HG03280 (cell line): ENCODE measurements at regions not wholly inside any gene's neighbourhood (a gene's known extent, or its start where the extent isn't known, plus 50 kb on each side); places are given as distances from the start of the nearest gene placed in this dataset.
"Not testable (repeated sequence)": the region's sequence is repeated elsewhere in the genome, so short reads cannot be mapped to it uniquely, and the experiment has no call there.

Experiments used
- ATAC-seq: cut with Tn5 transposase; IDR thresholded peaks from one replicate; pipeline ENCODE4 v1.9.1; 2021; ENCODE audit warnings: mild to moderate bottlenecking, moderate library complexity; ENCODE audit not compliant: unreplicated experiment

DNA sequence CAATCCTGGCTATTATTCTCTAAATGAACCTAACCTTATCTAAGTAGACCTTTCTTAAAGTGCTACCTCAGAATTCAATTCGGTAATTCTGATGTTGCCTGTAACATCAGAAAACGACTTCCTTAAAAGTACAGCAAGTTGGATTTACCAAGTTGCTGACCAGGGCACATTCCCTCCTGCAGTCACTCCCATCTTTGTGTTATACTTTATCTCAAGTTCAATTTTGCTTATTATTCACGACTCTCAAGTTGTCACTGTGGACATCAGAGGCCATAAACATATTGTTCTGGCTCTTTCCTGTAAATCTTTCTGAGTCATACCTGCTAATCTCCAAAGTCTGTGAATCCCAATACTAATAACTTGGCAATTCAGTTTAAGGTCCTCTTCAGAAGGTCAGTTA, 64.6 kb upstream of the ZSCAN2 start:
- not testable (repeated sequence) for ATAC-seq

DNA sequence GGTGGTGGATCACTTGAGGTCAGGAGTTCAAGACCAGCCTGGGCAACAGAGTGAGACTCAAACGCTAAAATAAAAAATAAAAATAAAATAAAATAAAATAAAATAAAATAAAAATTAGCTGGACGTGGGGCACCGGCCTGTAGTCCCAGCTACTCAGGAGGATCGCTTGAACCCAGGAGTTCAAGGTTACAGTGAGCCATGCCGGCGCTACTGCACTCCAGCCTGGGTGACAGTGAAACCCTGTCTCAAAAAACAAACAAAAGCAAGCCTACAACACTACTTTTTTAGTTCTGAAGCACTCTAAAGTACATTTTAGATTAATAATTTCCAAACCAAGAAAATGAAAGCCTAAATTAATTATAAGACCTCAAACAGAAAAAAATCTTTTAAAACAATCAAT, 56.2 kb upstream of the ZSCAN2 start:
- ATAC-seq: not testable (repeated sequence)

DNA sequence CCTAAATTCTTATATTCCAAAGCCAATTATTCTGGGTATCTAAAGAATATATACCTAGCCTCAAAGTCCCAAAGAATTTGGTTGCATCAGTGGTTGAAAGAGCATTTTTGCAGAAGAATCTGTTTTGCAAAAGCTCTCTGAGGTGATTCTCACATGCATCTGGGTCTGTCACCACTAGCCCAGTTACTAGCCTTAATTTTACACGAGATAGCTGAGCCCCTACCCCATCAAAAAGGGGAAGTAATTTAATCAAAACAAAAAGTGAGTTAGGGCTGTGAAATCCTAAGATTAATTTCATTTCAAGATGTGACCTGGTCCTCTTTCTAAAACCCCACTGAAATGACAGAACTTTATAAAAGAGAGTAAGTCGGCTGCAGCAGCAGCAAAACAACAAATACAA, 53.7 kb upstream of the ZSCAN2 start:
- not testable (repeated sequence) for ATAC-seq

DNA sequence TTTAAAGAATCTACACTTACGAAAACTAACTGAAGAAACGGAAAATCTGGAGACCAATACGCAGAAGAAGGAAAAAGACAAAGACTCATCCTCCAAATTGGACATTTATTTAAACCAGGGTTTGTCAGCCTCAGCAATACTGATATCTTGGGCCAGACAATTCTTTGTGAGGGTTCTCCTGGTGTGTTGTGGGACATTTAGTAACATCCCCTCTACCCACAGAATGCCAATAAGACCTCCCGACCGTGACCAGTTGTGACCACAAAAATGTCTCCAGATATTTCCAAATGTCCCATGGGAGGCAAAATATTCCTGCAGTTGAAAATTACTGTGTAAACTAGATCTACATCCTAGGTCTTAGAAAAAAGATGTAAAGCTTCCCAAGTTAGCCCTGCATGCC, 50.3 kb upstream of the ZSCAN2 start:
- ATAC-seq: not testable (repeated sequence)
